GM18868 (cell line): ENCODE measurements at regions not wholly inside any gene's neighbourhood (a gene's known extent, or its start where the extent isn't known, plus 50 kb on each side); places are given as distances from the start of the nearest gene placed in this dataset.

Experiments
- ATAC-seq: cut with Tn5 transposase; IDR thresholded peaks from one replicate; pipeline ENCODE4 v1.9.1; 2021; ENCODE audit warnings: mild to moderate bottlenecking, moderate library complexity; ENCODE audit not compliant: unreplicated experiment

DNA sequence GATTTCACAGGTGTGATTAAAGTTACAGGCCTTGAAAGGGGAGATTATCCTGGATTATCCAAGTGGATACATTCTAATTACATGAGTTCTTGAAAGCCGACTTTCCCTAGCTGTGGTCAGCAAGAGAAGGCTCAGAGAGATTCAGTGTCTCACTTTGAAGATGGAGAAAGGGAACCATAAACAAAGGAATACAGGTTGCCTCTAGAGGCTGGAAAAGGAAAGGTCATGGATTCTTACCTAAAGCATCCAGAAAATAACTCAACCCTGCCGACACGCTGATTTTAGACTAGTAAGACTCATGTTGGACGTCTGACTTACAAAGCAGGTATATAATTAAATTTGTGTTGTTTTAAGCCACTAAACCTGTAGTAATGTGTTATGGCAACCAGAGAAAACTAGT lies 1095.7 kb upstream of the ZEB2 start:
- ATAC-seq: no peak

DNA sequence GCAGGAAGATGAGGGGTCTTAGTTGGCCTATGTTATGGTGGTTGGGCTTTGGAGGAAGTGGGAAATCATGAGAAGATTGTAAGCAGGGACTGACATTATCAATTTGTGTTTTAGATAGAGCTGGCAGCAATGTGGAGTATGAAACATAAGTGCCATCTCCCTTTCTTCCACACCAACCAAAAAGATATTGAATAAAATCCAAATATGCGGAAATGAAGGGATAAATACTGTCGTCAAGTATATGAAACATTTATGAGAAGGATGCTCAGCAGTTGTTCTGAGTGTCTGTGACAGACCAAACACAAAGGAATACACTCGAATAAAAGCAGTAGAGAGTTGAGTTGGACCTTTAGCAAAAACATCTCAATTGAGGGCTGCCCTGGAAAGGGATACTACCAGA lies 1090.0 kb upstream of the ZEB2 start:
- ATAC-seq: no peak

DNA sequence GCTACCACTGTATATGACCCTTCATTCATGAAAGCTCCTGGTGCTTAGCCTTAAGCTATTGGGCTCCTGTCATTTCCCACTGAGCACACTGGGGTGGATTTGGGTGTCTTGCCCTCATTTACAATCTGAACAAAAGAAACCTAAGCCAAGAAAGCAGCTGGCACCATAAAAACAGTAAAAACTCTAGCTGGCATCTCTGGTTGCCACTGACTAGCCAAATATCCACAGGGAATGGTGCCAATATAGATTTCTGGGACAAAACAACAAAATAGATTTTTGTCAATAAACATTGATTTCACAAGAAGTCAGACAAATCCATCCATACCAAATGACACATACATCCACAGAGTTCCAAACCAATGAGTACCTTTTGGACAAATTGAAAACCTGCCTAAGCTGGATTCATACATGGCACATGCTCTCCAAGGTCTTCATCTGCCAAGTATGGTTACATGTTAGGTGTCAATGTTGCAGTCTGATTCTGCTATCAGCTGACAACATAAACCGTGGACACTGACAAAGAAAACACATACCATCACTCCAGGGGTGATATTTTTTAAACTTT lies 1081.5 kb upstream of the ZEB2 start:
- no peak for ATAC-seq

GRCh38 chr2:145600811-145601210 lies 1080.9 kb upstream of the ZEB2 start:
- no peak for ATAC-seq

DNA sequence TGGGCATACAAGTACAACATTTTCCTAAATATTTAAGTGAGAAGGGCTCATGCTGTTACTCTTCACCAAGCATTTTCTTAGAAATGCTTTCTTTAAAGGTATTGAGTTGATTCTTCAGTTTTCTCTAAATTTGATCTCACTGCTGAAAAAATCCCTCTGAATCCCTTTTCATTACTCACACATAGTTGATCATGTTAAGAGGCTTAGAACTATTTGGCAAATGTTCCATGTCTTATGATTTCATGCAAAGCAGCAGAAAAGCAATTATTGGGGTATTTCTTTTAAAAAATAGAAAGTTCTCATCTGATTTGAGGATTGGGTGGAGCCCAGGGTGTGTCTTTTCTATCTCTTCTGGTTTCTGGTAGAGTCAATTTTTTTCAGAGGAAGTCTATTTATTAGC lies 1079.8 kb upstream of the ZEB2 start:
- ATAC-seq: no peak

- ATAC-seq: no peak
These were observed 1078.5 kb upstream of the ZEB2 start for GRCh38 chr2:145598434-145598833.

GRCh38 chr2:145597809-145598208 lies 1077.9 kb upstream of the ZEB2 start:
- no peak for ATAC-seq

- ATAC-seq: no peak
These were observed 1077.1 kb upstream of the ZEB2 start for GRCh38 chr2:145597006-145597405.

DNA sequence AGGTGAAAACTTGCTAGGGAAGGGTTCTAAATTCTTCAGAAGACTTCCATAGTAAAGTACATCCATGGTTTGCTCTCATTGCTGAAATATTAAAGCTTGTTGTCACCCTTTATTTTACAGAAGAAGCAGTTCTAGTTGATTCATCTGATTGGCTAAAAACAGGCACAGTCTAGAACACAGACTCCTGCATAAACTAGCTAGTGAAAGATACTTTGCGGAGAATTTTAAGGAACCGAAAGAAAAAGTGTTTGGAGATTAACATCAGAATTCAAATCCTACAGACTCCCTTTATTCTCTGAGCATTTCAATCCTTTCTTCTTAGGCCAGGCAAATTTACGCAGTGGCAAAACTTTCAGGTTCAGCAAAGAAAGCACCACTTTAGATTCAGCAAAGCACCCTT lies 1076.5 kb upstream of the ZEB2 start:
- ATAC-seq: peak; percentile 40

DNA sequence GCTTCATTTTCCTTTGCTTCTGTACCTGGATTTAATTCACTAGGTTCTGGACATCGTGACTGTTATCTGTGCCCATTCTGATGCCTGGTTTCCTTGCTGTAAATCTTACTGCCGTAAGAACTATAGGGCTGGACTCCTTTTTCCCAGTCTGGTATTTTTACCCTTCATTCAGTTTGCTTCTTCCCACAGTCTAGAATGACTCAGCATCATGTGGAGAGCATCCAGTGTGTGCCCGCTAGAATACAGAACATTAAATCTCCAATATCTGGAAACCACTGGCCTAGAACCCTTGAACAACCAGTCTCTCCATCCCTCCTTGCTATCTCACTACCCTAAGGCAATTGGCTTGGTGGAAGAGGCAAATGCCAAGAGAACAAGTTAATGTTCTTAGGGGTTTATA lies 1075.4 kb upstream of the ZEB2 start:
- no peak for ATAC-seq

DNA sequence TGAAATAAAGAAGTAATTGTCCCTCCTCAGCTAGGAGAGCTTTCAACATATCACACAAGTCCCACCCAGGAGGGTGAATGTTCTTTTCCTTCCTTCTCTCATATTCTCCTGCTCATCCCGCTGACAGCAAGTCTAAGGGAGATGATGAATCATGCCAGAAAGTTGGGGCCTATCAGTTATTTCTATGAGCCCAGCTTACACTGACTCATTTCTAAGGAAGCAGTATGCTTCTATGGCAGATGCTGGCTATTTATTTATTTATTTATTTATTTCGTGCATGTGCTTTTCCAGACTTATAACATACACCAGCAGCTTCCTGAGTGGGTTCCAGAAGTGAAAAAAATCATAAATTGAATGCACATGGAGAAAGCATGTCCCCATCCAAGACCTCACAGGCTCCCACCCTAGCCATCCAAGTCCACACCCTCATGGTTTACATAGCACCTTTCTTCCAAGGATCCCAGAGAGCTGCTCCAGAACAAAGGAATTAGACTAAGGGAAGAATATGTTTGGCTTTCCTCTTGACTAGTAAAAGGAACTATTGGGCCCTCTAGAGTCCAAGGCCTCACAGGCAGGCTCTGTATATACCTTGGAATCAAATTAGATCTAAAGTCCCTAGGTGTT lies 1074.2 kb upstream of the ZEB2 start:
- ATAC-seq: peak; percentile 5

- ATAC-seq: peak; percentile 68
These were observed 1073.4 kb upstream of the ZEB2 start for GRCh38 chr2:145593280-145593679.

GRCh38 chr2:145592361-145592760 lies 1072.4 kb upstream of the ZEB2 start:
- no peak for ATAC-seq

- no peak for ATAC-seq
These were observed 1071.3 kb upstream of the ZEB2 start for GRCh38 chr2:145591109-145591809.

DNA sequence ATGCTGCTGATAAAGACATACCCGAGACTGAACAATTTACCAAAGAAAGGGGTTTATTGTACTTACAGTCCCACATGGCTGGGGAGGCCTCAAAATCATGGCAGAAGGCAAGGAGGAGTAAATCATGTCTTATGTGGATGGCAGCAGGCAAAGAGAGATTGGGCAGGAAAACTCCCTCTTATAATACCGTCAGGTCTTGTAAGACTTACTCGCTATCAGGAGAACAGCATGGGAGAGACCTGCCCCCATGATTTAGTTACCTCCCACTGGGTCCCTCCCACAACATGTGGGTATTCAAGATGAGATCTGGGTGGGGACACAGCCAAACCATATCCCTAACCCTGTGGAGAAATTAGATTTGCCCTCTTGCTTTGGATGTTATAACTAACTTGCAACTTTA lies 1068.0 kb upstream of the ZEB2 start:
- no peak for ATAC-seq

DNA sequence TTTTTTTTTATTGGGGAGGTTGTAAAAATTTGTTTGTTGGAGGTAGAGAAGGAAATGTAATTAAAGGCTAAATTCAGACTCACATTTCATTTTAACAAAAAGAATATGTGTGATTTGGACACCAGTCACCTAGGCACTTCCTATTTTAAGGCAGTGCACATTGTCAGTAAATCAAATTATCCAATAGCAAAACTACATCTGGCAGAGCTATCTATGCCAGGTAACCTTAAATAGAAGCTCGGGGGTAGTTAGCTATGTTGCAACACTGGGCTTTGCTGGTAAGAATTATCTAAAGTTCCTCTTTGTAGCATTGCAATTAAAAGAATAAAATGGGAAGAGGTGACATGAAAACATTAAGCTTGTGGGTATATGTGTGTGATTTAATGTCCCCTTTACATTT lies 1064.4 kb upstream of the ZEB2 start:
- no peak for ATAC-seq

DNA sequence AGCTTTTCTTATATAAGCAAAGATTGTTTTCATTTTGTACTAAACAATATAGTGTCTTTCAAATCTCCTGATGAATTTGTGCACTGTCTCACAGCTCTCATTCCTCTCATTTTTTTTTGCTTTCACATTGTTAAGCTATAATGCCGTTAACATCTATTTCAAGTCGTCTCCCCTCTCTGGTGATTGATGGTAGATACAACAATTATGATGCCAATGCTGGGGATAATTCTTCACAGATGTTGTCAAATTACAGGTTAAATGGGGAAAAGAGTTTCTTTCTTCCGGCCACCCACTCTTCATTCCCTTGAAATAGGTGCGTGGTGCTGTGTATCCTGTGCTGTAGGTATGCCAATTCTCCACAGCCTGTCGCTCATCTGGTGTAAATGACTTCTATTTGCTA lies 1053.7 kb upstream of the ZEB2 start:
- no peak for ATAC-seq

GRCh38 chr2:145572238-145572637 lies 1052.3 kb upstream of the ZEB2 start:
- peak; percentile 93 for ATAC-seq

GRCh38 chr2:145569108-145569507 lies 1049.2 kb upstream of the ZEB2 start:
- no peak for ATAC-seq

DNA sequence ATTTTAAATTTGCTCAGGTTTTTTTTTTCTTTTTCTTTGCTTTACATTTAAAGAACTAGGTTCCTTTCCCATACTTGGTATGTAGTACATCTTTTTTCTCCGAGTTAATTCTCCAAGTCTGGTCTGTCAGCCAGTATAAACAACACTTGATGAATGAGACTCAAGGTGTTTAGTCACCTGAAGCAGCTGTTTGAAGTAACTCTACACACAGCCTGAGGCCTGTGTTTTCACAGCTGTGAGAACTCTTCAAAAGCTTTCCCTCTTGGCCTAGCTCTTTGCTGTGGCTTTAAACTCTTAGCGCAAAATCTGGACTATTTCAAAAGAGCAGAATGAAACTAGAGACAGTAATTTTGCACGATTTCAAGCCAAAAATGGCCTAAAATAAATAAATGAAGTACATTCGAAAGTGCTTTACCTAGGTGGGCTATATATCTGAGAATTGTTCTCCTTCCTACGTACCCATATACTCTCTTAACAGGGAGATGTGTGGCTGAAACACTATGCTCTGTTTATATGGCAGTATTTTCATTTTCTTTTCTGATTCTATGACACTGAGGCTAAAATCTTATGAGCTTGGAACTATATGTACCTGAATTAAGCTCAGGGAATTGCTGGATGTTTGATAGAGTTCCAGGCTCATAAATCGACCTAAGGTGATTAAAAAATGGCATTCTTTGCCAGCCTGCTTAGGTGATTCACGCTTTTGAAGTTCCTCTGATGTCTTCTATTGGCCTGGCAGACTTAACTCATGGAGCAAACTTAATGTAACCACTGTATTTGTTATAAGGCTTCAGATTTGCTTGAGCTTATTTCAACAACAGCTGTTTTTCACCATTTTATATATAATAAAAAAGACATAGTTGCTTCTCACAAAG lies 1044.1 kb upstream of the ZEB2 start:
- peak; percentile 70 for ATAC-seq

DNA sequence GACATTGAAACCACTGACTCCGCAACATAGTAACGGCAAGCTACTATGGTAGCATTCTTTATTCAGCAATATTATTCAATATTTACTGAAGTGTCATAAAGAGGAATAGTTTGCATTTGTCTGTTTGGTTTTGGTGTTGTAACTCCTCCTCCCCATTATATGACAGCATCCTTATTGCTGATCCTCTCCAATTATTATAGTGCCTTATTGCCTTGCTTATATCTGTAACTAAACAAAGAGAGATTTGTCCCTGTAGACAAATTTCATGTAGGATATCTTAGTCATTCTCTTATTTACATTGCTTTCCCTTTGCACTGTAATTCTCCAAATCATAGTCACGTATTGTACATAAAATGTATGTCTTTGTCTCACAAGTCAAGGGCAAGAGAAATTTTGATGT lies 1041.2 kb upstream of the ZEB2 start:
- ATAC-seq: no peak
